SK-N-MC (cell line): ENCODE measurements at regions not wholly inside any gene's neighbourhood (a gene's known extent, or its start where the extent isn't known, plus 50 kb on each side); places are given as distances from the start of the nearest gene placed in this dataset.

ENCODE experiments used
- DNase-seq: peaks from one replicate; pipeline ENCODE4 v3.0.0-alpha.2; 2011; ENCODE audit warnings: low read depth, low spot score
- H3K27ac ChIP-seq: fragments of 200-600 bp; sonication (generic); 2 replicates; pipeline ENCODE4 v1.5.1; 2016; ENCODE audit warnings: mixed run types
- H3K36me3 ChIP-seq: fragments of 200-600 bp; sonication (generic); 2 replicates; pipeline ENCODE4 v1.6.1; 2017; ENCODE audit warnings: antibody characterized with exemption, low read length, mixed read lengths; ENCODE audit not compliant: insufficient read depth
- H3K4me3 ChIP-seq: fragments of 200-600 bp; sonication (generic); 2 replicates; pipeline ENCODE4 v1.5.1; 2016
- H3K9ac ChIP-seq: fragments of 200-600 bp; sonication (generic); 2 replicates; pipeline ENCODE4 v1.8.0; 2017; ENCODE audit warnings: mixed run types, mixed read lengths; ENCODE audit not compliant: insufficient read length
- H3K9me3 ChIP-seq: fragments of 200-600 bp; sonication (generic); 2 replicates; pipeline ENCODE4 v1.6.1; 2017; ENCODE audit warnings: low read depth, mild to moderate bottlenecking, antibody characterized with exemption, low read length, moderate library complexity, mixed read lengths
- EZH2 ChIP-seq: fragments of 200-600 bp; sonication (generic); IDR thresholded peaks from one replicate; pipeline ENCODE4 v1.6.1; 2017; ENCODE audit warnings: antibody characterized with exemption
- FOXP2 ChIP-seq: optimal IDR thresholded peaks from 2 replicates; pipeline ENCODE3; 2011; ENCODE audit warnings: mild to moderate bottlenecking, moderate library complexity; ENCODE audit not compliant: insufficient read depth; ENCODE audit errors: extremely low read length, control extremely low read depth
- POLR2AphosphoS5 ChIP-seq: IDR thresholded peaks from 2 replicates; pipeline ENCODE4 v1.6.1; 2012; ENCODE audit warnings: mild to moderate bottlenecking, low read depth, low read length, borderline replicate concordance

GRCh38 chr11:97225794-97226193 lies 836.0 kb downstream of the JRKL start:
- Histone ChIP-seq H3K4me3 (no peak overlapping the region), H3K9me3 (no peaks in the 10 kb centered on the region), H3K36me3 (no peaks in the 10 kb centered on the region), H3K9ac (no peak overlapping the region), H3K27ac (no peak overlapping the region)
- DNase-seq: no peak
- TF ChIP-seq FOXP2 (no peak), POLR2AphosphoS5 (no peak), EZH2 (no peak)

- DNase-seq: no peak
- TF ChIP-seq POLR2AphosphoS5 (no peak), FOXP2 (no peak), EZH2 (no peak)
- Histone ChIP-seq H3K9ac (no peak overlapping the region), H3K4me3 (no peak overlapping the region), H3K36me3 (no peaks in the 10 kb centered on the region), H3K27ac (no peak overlapping the region), H3K9me3 (no peaks in the 10 kb centered on the region)
These were observed 840.1 kb downstream of the JRKL start for GRCh38 chr11:97229936-97230335.

- no peak for DNase-seq
- Histone ChIP-seq H3K9ac (no peak overlapping the region), H3K27ac (no peak overlapping the region), H3K36me3 (no peaks in the 10 kb centered on the region), H3K4me3 (no peak overlapping the region), H3K9me3 (no peaks in the 10 kb centered on the region)
- no peak for TF ChIP-seq POLR2AphosphoS5
- TF ChIP-seq FOXP2: no peak
- TF ChIP-seq EZH2: no peak
These were observed 841.4 kb downstream of the JRKL start for GRCh38 chr11:97231231-97231630.

GRCh38 chr11:97234016-97234415 lies 844.2 kb downstream of the JRKL start:
- no peak for DNase-seq
- TF ChIP-seq EZH2 (no peak), FOXP2 (no peak), POLR2AphosphoS5 (no peak)
- no peak overlapping the region for H3K9ac ChIP-seq
- H3K36me3 ChIP-seq: no peaks in the 10 kb centered on the region
- H3K9me3 ChIP-seq: no peaks in the 10 kb centered on the region
- no peak overlapping the region for H3K27ac ChIP-seq
- no peak overlapping the region for H3K4me3 ChIP-seq

- H3K36me3 ChIP-seq: no peaks in the 10 kb centered on the region
- no peak for DNase-seq
- no peak overlapping the region for H3K9ac ChIP-seq
- H3K4me3 ChIP-seq: no peak overlapping the region
- no peak overlapping the region for H3K27ac ChIP-seq
- TF ChIP-seq FOXP2 (no peak), POLR2AphosphoS5 (no peak), EZH2 (no peak)
- H3K9me3 ChIP-seq: no peaks in the 10 kb centered on the region
These were observed 847.3 kb downstream of the JRKL start for GRCh38 chr11:97237151-97237550.

- TF ChIP-seq POLR2AphosphoS5 (no peak), EZH2 (no peak), FOXP2 (no peak)
- Histone ChIP-seq H3K9me3 (no peaks in the 10 kb centered on the region), H3K36me3 (no peaks in the 10 kb centered on the region), H3K4me3 (no peak overlapping the region), H3K27ac (no peak overlapping the region), H3K9ac (no peak overlapping the region)
- no peak for DNase-seq
These were observed 857.8 kb downstream of the JRKL start for GRCh38 chr11:97247601-97248000.

GRCh38 chr11:97254790-97255189 lies 865.0 kb downstream of the JRKL start:
- no peaks in the 10 kb centered on the region for H3K9me3 ChIP-seq
- H3K27ac ChIP-seq: no peak overlapping the region
- H3K36me3 ChIP-seq: no peaks in the 10 kb centered on the region
- TF ChIP-seq POLR2AphosphoS5 (no peak), FOXP2 (no peak), EZH2 (no peak)
- DNase-seq: no peak
- H3K9ac ChIP-seq: no peak overlapping the region
- no peak overlapping the region for H3K4me3 ChIP-seq

- no peaks in the 10 kb centered on the region for H3K9me3 ChIP-seq
- no peak for TF ChIP-seq FOXP2
- no peak for TF ChIP-seq POLR2AphosphoS5
- TF ChIP-seq EZH2: no peak
- no peak overlapping the region for H3K9ac ChIP-seq
- no peaks in the 10 kb centered on the region for H3K36me3 ChIP-seq
- DNase-seq: no peak
- H3K27ac ChIP-seq: no peak overlapping the region
- no peak overlapping the region for H3K4me3 ChIP-seq
These were observed 869.6 kb downstream of the JRKL start for GRCh38 chr11:97259434-97259833.

GRCh38 chr11:97259884-97260283 lies 870.1 kb downstream of the JRKL start:
- Histone ChIP-seq H3K36me3 (no peaks in the 10 kb centered on the region), H3K4me3 (no peak overlapping the region), H3K9ac (no peak overlapping the region), H3K27ac (no peak overlapping the region), H3K9me3 (no peaks in the 10 kb centered on the region)
- TF ChIP-seq FOXP2 (no peak), POLR2AphosphoS5 (no peak), EZH2 (no peak)
- no peak for DNase-seq
